HepG2 (cell line): ENCODE measurements at regions not wholly inside any gene's neighbourhood (a gene's known extent, or its start where the extent isn't known, plus 50 kb on each side); places are given as distances from the start of the nearest gene placed in this dataset.

Experiments
- ATAC-seq: fragments of 200-7000 bp; cut with Tn5 transposase; 3 replicates; pipeline ENCODE4 v1.9.1; 2020; ENCODE audit warnings: mild to moderate bottlenecking, moderate library complexity
- BruUV-seq: library from RNA; stranded (reverse); fragments of 400-500 nt; replicated peaks from 2 replicates; lab custom pipeline; 2021; lab: Mats Ljungman, UMichigan
- CTCF ChIA-PET: fragments of 300-600 bp; formaldehyde crosslinking; extraction: SDS; loops from one replicate; lab custom pipeline; 2021; ENCODE audit warnings: low total read pairs, inconsistent platforms, low intra/inter-chr PET ratio; lab: Yijun Ruan, JAX
- POLR2A ChIA-PET: fragments of 350-600 bp; sonication (Branson Sonifier 250); formaldehyde crosslinking; loops from one replicate; lab custom pipeline; 2020; ENCODE audit warnings: antibody characterized with exemption, inconsistent platforms; lab: Yijun Ruan, JAX
- DNase-seq: peaks from one replicate; pipeline ENCODE4 v3.0.0-alpha.2; 2015; ENCODE audit warnings: low spot score
- FAIRE-seq: peaks from 3 replicates; lab custom pipeline; 2011; peaks lifted over from hg19 to GRCh38; lab: Jason Lieb, UNC
- H2AFZ ChIP-seq: one replicate; pipeline ENCODE4 v1.6.1; 2011; ENCODE audit warnings: low read length, inconsistent platforms
- H3K27ac ChIP-seq: fragments of 300-600 bp; 3 replicates; pipeline ENCODE4 v1.8.0; 2011; ENCODE audit warnings: mixed run types, mild to moderate bottlenecking, mixed read lengths, low read length, inconsistent platforms; ENCODE audit not compliant: insufficient read depth; ENCODE audit errors: extremely low read length
- H3K27me3 ChIP-seq, 2 experiments: fragments of 200-600 bp in 1 of 2; 2 replicates in 1 of 2; 3 replicates in 1 of 2; pipeline versions ENCODE4 v1.6.0 to v1.8.0; 2011; ENCODE audit warnings: low read length in 2 of 2, mild to moderate bottlenecking in 2 of 2, moderate library complexity in 2 of 2, inconsistent platforms in 1 of 2; ENCODE audit not compliant: insufficient read depth in 2 of 2, control insufficient read depth in 1 of 2
- H3K36me3 ChIP-seq, 2 experiments: fragments of 200-600 bp in 1 of 2; replicated peaks in 1 of 2; 2 replicates in 1 of 2; 3 replicates in 1 of 2; pipeline versions ENCODE4 v1.5.1 to v1.8.0; 2011; ENCODE audit warnings: low read length in 2 of 2, inconsistent platforms in 1 of 2; ENCODE audit not compliant: insufficient read depth in 2 of 2, control insufficient read depth in 1 of 2
- H3K4me1 ChIP-seq: 2 replicates; pipeline ENCODE4 v1.5.1; 2012; ENCODE audit warnings: low read length, inconsistent platforms; ENCODE audit not compliant: insufficient read depth
- H3K4me2 ChIP-seq: 2 replicates; pipeline ENCODE4 v1.6.0; 2011; ENCODE audit warnings: low read depth, low read length, inconsistent platforms
- H3K4me3 ChIP-seq, 3 experiments: fragments of 200-600 bp in 1 of 3; sonication (generic), shearing (Covaris generic) in 1 of 3; replicated peaks in 1 of 3; 2 replicates each; pipeline ENCODE4 v1.5.1; 2011 to 2016; ENCODE audit warnings: low read length in 3 of 3, inconsistent platforms in 2 of 3, low read depth in 2 of 3, mild to moderate bottlenecking in 2 of 3, control low read depth in 1 of 3, mixed read lengths in 1 of 3; ENCODE audit not compliant: insufficient read depth in 1 of 3
- H3K79me2 ChIP-seq: one replicate; pipeline ENCODE4 v1.6.1; 2011; ENCODE audit warnings: low read length, inconsistent platforms; ENCODE audit not compliant: insufficient read depth
- H3K9ac ChIP-seq: 2 replicates; pipeline ENCODE4 v1.6.0; 2011; ENCODE audit warnings: mild to moderate bottlenecking, low read depth, low read length, inconsistent platforms; ENCODE audit not compliant: insufficient read depth
- H3K9me3 ChIP-seq: 2 replicates; pipeline ENCODE4 v1.5.1; 2012; ENCODE audit warnings: mild to moderate bottlenecking, low read length
- H4K20me1 ChIP-seq: 2 replicates; pipeline ENCODE4 v1.6.0; 2011; ENCODE audit warnings: inconsistent platforms, mild to moderate bottlenecking, low read length, moderate library complexity; ENCODE audit not compliant: insufficient read depth
- ARID4A ChIP-seq: sonication (generic); formaldehyde crosslinking; IDR thresholded peaks from 2 replicates; pipeline ENCODE4 v1.5.0; 2020; ENCODE audit warnings: mild to moderate bottlenecking, missing genetic modification reagents, borderline replicate concordance
- JUND ChIP-seq: sonication (generic); formaldehyde crosslinking; IDR thresholded peaks from 2 replicates; pipeline ENCODE4 v1.8.0; 2022; ENCODE audit warnings: mild to moderate bottlenecking, missing genetic modification reagents
- KDM5B ChIP-seq: sonication (generic); formaldehyde crosslinking; IDR thresholded peaks from 2 replicates; pipeline ENCODE4 v1.4.0; 2020; ENCODE audit warnings: missing genetic modification reagents, mild to moderate bottlenecking, borderline replicate concordance
- NR3C1 ChIP-seq: sonication (generic); formaldehyde crosslinking; IDR thresholded peaks from 2 replicates; pipeline ENCODE4 v1.4.0; 2020; ENCODE audit warnings: missing genetic modification reagents
- SMARCC2 ChIP-seq: fragments of 450-650 bp; IDR thresholded peaks from 2 replicates; pipeline ENCODE4 v1.6.1; 2017; ENCODE audit warnings: antibody characterized with exemption, mild to moderate bottlenecking
- ZBTB26 ChIP-seq: IDR thresholded peaks from 2 replicates; pipeline ENCODE4 v1.6.1; 2016; ENCODE audit warnings: missing compliant biosample characterization, missing genetic modification reagents, borderline replicate concordance
- ZNF292 ChIP-seq: sonication (generic); formaldehyde crosslinking; IDR thresholded peaks from 2 replicates; pipeline ENCODE4 v1.8.1; 2022; ENCODE audit warnings: mild to moderate bottlenecking, low read depth, missing genetic modification reagents, borderline replicate concordance
- ZNF577 ChIP-seq: sonication (generic); formaldehyde crosslinking; IDR thresholded peaks from 2 replicates; pipeline ENCODE4 v1.4.0; 2020; ENCODE audit warnings: mild to moderate bottlenecking, low read depth, missing genetic modification reagents, borderline replicate concordance
- ZNF580 ChIP-seq: IDR thresholded peaks from 2 replicates; pipeline ENCODE4 v1.6.1; 2016; ENCODE audit warnings: low read depth, borderline replicate concordance
- whole genome bisulfite sequencing: methylation state at CpG from one replicate; pipeline ENCODE4 v1.1.6; 2017; ENCODE audit warnings: low lambda C conversion rate; 5-methylcytosine and 5-hydroxymethylcytosine counted together
- in situ Hi-C: cut with HindIII; loops from 2 replicates; pipeline ENCODE4 v1.10.0; 2017; ENCODE audit warnings: low pct_unique_long_range_greater_than_20kb; ENCODE audit not compliant: extremely low pct_ligation_motif_present
- intact Hi-C: fragments of 100-400 bp; cut with micrococcal nuclease; formaldehyde crosslinking; loops from one replicate; pipeline ENCODE4 v1.10.0; 2022; ENCODE audit not compliant: unreplicated experiment

GRCh38 chr5:87671146-87671545 is 258.4 kb upstream of the CCNH start (continued):
- TF ChIP-seq ZBTB26 (CRISPR knock-in tag), result no peak

- Histone ChIP-seq H3K27ac (no peak overlapping the region), H3K4me3 (no peak overlapping the region), H3K27me3 (no peaks in the 10 kb centered on the region), H3K9me3 (no peaks in the 10 kb centered on the region), H3K4me1 (no peaks in the 10 kb centered on the region), H2AFZ (no peak overlapping the region), H3K79me2 (no peaks in the 10 kb centered on the region), H3K36me3 (no peaks in the 10 kb centered on the region), H3K9ac (no peak overlapping the region), H4K20me1 (no peaks in the 10 kb centered on the region), H3K4me2 (no peak overlapping the region)
- DNase-seq, result no peak
- TF ChIP-seq KDM5B (CRISPR knock-in tag) (no peak), ZNF577 (CRISPR knock-in tag) (no peak), ZNF292 (CRISPR knock-in tag) (no peak), NR3C1 (CRISPR knock-in tag) (no peak), SMARCC2 (no peak), ZNF580 (CRISPR knock-in tag) (no peak), JUND (CRISPR knock-in tag) (no peak), ARID4A (CRISPR knock-in tag) (no peak)
- in situ Hi-C loops (no loop called here), intact Hi-C loops (no loop called here)
- ATAC-seq, result no peak
- no TSS peak for BruUV-seq
- WGBS, result 100% methylated on average over 1 of the region's 1 CpG
- no peak for FAIRE-seq
- CTCF ChIA-PET, result no interaction called here
- POLR2A ChIA-PET, result no interaction called here
Measured at GRCh38 chr5:87665166-87665565, 252.4 kb upstream of the CCNH start.
